ENCODE measurements at regions not wholly inside any gene's neighbourhood (a gene's known extent, or its start where the extent isn't known, plus 50 kb on each side); places are given as distances from the start of the nearest gene placed in this dataset.
"Not testable (repeated sequence)": the region's sequence is repeated elsewhere in the genome, so short reads cannot be mapped to it uniquely, and the experiment has no call there.

- DNase-seq: no peak
Observed at GRCh38 chr2:129361688-129362087, 617.8 kb upstream of the RAB6C start.

GRCh38 chr2:129366263-129366662, 613.2 kb upstream of the RAB6C start:
- DNase-seq: no peak

GRCh38 chr2:129367107-129367506, 612.4 kb upstream of the RAB6C start:
- no peak for DNase-seq

- no peak for DNase-seq
Observed at GRCh38 chr2:129369437-129369836, 610.0 kb upstream of the RAB6C start.

GRCh38 chr2:129374452-129374851, 605.0 kb upstream of the RAB6C start:
- DNase-seq: no peak

- DNase-seq: no peak
Observed at GRCh38 chr2:129375632-129376425, 603.6 kb upstream of the RAB6C start.

GRCh38 chr2:129376426-129377077, 602.9 kb upstream of the RAB6C start:
- no peak for DNase-seq

- DNase-seq: no peak
Observed at GRCh38 chr2:129377078-129377469, 602.4 kb upstream of the RAB6C start.

- DNase-seq: no peak
Observed at GRCh38 chr2:129378186-129378585, 601.3 kb upstream of the RAB6C start.

- no peak for DNase-seq
Observed at GRCh38 chr2:129379411-129379810, 600.1 kb upstream of the RAB6C start.

GRCh38 chr2:129381789-129382188, 597.7 kb upstream of the RAB6C start:
- no peak for DNase-seq

- no peak for DNase-seq
Observed at GRCh38 chr2:129388870-129389269, 590.6 kb upstream of the RAB6C start.

- no peak for DNase-seq
Observed at GRCh38 chr2:129393816-129394215, 585.6 kb upstream of the RAB6C start.

GRCh38 chr2:129396980-129397599, 582.4 kb upstream of the RAB6C start:
- no peak for DNase-seq

GRCh38 chr2:129400826-129401225, 578.6 kb upstream of the RAB6C start:
- no peak for DNase-seq

- DNase-seq: no peak
Observed at GRCh38 chr2:129402076-129402475, 577.4 kb upstream of the RAB6C start.

GRCh38 chr2:129404000-129404685, 575.3 kb upstream of the RAB6C start:
- DNase-seq: no peak

- no peak for DNase-seq
Observed at GRCh38 chr2:129408570-129408969, 570.9 kb upstream of the RAB6C start.

GRCh38 chr2:129417041-129417440, 562.4 kb upstream of the RAB6C start:
- DNase-seq: not testable (repeated sequence)

- no peak for DNase-seq
Observed at GRCh38 chr2:129422028-129422427, 557.4 kb upstream of the RAB6C start.

GRCh38 chr2:129428086-129428660, 551.3 kb upstream of the RAB6C start:
- no peak for DNase-seq

GRCh38 chr2:129430911-129431310, 548.6 kb upstream of the RAB6C start:
- DNase-seq: no peak

- DNase-seq: no peak
Observed at GRCh38 chr2:129431881-129432280, 547.6 kb upstream of the RAB6C start.

All from stimulated activated CD4-positive, alpha-beta T cell treated with anti-CD3 and anti-CD28 coated beads, Interleukin-12 subunit alpha, Interleukin-12 subunit beta, amount 100 ng/mL, for 4 hours (primary cell).